Upper lobe of right lung (tissue), 1 donor: ENCODE measurements at regions not wholly inside any gene's neighbourhood (a gene's known extent, or its start where the extent isn't known, plus 50 kb on each side); places are given as distances from the start of the nearest gene placed in this dataset.

Experiments used
- ATAC-seq: fragments of 200-7000 bp; cut with Tn5 transposase; one replicate; pipeline ENCODE4 v1.9.1; 2020; ENCODE audit warnings: mild to moderate bottlenecking, moderate library complexity
- DNase-seq: peaks from one replicate; pipeline ENCODE4 v3.0.0-alpha.2; 2020
- H3K27ac ChIP-seq: fragments of 200-600 bp; one replicate; pipeline ENCODE4 v1.8.0; 2022
- H3K27me3 ChIP-seq: fragments of 200-600 bp; one replicate; pipeline ENCODE4 v1.8.0; 2022; ENCODE audit warnings: mild to moderate bottlenecking
- H3K36me3 ChIP-seq: fragments of 200-600 bp; one replicate; pipeline ENCODE4 v1.8.0; 2022
- H3K4me1 ChIP-seq: fragments of 200-600 bp; one replicate; pipeline ENCODE4 v1.8.0; 2022
- H3K4me3 ChIP-seq: fragments of 200-600 bp; one replicate; pipeline ENCODE4 v1.8.0; 2022; ENCODE audit warnings: mild to moderate bottlenecking
- H3K9me3 ChIP-seq: fragments of 200-600 bp; one replicate; pipeline ENCODE4 v1.8.0; 2022
- intact Hi-C: fragments of 100-400 bp; cut with DNase I; formaldehyde crosslinking; loops from one replicate; pipeline ENCODE4 v1.11.0; 2022
- TF ChIP-seq, protein P1 (sequence below): fragments of 200-600 bp; IDR thresholded peaks from one replicate; pipeline ENCODE4 v1.8.0; 2022; ENCODE audit warnings: antibody characterized with exemption
- donor health status: DM: no; HTN: yes; CAD: no; lungs with severe emphysema.

DNA sequence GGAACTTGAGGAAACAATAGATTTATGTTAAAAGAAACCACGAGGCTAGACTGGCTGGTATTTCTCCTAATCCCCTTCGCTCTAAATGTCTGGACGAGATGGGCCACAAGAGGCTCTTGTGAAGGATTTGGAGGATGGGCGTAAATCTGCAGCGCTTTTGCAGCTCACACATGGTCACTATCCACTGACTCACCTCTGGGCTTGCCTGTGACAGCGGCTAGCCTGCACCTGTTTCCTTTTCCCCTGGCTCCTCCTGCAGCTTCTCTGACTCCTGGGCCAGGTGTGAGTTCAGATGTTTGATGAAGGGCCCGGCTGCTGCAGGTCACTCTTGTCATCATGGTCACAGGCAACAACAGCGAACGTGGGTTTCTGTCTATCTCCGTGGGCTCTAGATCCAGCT lies 629.4 kb downstream of the CBLN4 start:
- Histone ChIP-seq H3K9me3 (no peaks in the 10 kb centered on the region), H3K27me3 (no peaks in the 10 kb centered on the region), H3K4me1 (no peaks in the 10 kb centered on the region), H3K36me3 (no peaks in the 10 kb centered on the region), H3K4me3 (no peak overlapping the region), H3K27ac (no peak overlapping the region)
- no peak for ATAC-seq
- DNase-seq, result no peak
- intact Hi-C loops, result no loop called here
- TF ChIP-seq, protein P1, sequence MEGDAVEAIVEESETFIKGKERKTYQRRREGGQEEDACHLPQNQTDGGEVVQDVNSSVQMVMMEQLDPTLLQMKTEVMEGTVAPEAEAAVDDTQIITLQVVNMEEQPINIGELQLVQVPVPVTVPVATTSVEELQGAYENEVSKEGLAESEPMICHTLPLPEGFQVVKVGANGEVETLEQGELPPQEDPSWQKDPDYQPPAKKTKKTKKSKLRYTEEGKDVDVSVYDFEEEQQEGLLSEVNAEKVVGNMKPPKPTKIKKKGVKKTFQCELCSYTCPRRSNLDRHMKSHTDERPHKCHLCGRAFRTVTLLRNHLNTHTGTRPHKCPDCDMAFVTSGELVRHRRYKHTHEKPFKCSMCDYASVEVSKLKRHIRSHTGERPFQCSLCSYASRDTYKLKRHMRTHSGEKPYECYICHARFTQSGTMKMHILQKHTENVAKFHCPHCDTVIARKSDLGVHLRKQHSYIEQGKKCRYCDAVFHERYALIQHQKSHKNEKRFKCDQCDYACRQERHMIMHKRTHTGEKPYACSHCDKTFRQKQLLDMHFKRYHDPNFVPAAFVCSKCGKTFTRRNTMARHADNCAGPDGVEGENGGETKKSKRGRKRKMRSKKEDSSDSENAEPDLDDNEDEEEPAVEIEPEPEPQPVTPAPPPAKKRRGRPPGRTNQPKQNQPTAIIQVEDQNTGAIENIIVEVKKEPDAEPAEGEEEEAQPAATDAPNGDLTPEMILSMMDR, result no peak

DNA sequence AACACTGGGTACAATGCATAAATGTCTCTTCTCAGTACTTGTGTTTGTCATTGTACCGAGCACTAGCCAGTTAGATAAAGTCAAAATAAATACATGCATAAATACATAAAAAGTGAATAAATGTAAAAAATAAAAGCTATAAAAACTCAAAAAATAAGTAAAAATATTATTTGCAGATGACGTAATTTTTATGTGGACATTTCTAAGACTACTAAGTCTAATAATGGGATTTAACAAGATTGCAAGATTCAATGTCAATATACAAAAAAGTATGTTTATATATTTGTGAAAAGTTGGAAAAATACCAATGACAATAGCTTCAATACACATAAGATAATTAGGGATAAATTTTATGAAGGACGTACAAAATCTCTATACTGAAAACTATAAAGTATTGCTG lies 639.6 kb downstream of the CBLN4 start:
- Histone ChIP-seq H3K36me3 (no peaks in the 10 kb centered on the region), H3K4me3 (no peak overlapping the region), H3K27ac (no peak overlapping the region), H3K4me1 (no peaks in the 10 kb centered on the region), H3K9me3 (no peaks in the 10 kb centered on the region), H3K27me3 (no peaks in the 10 kb centered on the region)
- TF ChIP-seq, protein P1, result no peak
- intact Hi-C loops, result no loop called here
- DNase-seq (no peak), ATAC-seq (no peak)

DNA sequence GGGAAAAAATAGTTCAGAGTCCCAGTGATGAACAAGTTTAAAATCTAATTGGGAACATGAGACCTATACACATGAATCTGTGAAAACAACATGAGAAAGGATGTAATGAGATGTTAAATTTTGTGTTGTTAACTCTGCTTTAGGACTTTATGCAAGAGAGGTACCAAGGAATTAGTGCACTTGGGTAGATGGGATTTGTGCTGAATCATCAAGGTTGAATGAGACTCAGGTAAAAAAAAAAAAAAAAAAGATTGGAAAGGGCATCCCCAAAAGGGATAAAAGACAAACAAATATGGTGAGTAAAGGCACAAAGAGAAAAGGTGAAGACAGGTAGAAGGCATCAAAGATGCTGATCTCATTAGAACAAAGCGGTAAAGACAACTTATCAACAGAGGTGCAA lies 644.4 kb downstream of the CBLN4 start:
- intact Hi-C loops, result no loop called here
- H3K27ac ChIP-seq, result no peak overlapping the region
- no peaks in the 10 kb centered on the region for H3K9me3 ChIP-seq
- no peaks in the 10 kb centered on the region for H3K36me3 ChIP-seq
- no peak for DNase-seq
- H3K27me3 ChIP-seq, result no peaks in the 10 kb centered on the region
- TF ChIP-seq, protein P1, result no peak
- no peaks in the 10 kb centered on the region for H3K4me1 ChIP-seq
- no peak overlapping the region for H3K4me3 ChIP-seq
- ATAC-seq, result no peak

DNA sequence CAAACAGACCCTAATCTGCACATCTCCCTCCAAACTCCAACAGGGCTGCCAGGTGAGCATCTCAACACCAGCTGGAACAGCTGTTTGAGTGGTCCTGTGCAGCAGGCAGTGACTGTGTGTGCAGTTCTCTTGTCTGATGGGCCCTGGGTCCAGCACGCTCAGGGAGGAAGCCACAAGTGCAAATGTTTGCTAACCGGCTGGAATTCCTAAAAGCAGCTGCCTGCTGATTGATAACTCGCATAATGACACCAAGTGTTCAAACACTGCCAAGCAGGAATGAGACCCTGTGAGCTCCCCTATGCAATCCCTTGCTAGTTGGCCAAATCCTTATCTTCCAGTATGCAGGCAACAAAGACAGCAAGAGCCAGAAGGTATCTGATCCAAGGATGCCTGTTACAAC lies 650.6 kb downstream of the CBLN4 start:
- no peak overlapping the region for H3K27ac ChIP-seq
- no peak for ATAC-seq
- H3K4me1 ChIP-seq, result no peaks in the 10 kb centered on the region
- TF ChIP-seq, protein P1, result no peak
- no peaks in the 10 kb centered on the region for H3K36me3 ChIP-seq
- H3K27me3 ChIP-seq, result no peaks in the 10 kb centered on the region
- H3K4me3 ChIP-seq, result no peak overlapping the region
- DNase-seq, result no peak
- intact Hi-C loops, result no loop called here
- no peaks in the 10 kb centered on the region for H3K9me3 ChIP-seq

DNA sequence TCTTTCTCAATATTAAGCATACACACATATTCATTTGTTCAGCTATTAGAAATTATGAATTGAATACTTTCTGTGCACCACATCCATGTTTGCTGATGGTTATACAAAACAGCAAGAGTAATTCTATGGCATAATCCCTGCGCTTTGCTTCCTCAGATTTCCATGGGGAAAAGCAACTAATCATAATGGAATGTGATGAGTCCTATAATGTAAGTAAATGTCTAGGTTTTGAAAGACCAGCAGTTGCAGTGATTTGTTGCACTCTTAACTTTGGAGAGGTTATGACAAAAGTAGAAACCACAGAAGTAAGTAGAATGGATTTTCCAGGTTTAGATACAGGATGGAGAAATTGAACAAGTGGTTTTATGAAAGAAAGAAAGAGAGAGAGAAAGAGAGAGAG lies 652.1 kb downstream of the CBLN4 start:
- intact Hi-C loops, result no loop called here
- Histone ChIP-seq H3K9me3 (no peaks in the 10 kb centered on the region), H3K4me1 (no peaks in the 10 kb centered on the region), H3K4me3 (no peak overlapping the region), H3K36me3 (no peaks in the 10 kb centered on the region), H3K27me3 (no peaks in the 10 kb centered on the region), H3K27ac (no peak overlapping the region)
- no peak for ATAC-seq
- TF ChIP-seq, protein P1, result no peak
- DNase-seq, result no peak

DNA sequence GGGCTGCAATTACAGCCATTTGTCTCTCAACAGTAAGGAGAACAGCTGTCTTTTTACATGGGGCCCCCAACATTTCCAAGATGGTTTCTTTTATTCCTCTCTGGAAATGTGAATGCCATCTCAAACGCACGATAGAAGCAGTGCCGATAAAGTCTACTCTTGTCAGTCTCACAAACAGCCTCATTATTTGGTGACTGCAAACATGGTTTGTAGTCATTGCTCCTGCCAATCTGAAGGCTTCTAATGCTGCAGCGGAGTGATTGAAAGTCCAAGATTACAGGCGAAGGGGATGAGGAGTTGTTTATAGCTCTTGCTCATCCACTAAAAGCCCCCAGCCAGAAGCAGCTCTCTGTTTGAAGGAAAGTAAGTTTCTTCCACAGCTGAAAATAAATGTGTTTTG lies 657.1 kb downstream of the CBLN4 start:
- ATAC-seq, result no peak
- Histone ChIP-seq H3K27me3 (no peaks in the 10 kb centered on the region), H3K4me3 (no peak overlapping the region), H3K27ac (no peak overlapping the region), H3K36me3 (no peaks in the 10 kb centered on the region), H3K9me3 (no peaks in the 10 kb centered on the region), H3K4me1 (no peaks in the 10 kb centered on the region)
- TF ChIP-seq, protein P1, result no peak
- no peak for DNase-seq
- intact Hi-C loops, result no loop called here
